Tibial nerve (tissue), 4 donors: ENCODE measurements at regions not wholly inside any gene's neighbourhood (a gene's known extent, or its start where the extent isn't known, plus 50 kb on each side); places are given as distances from the start of the nearest gene placed in this dataset.

Source experiments
- DNase-seq, 2 donors: peaks; one replicate each; pipeline ENCODE4 v3.0.0-alpha.2; 2019; ENCODE audit warnings: low spot score in 2 of 2
- H3K27ac ChIP-seq, 4 donors: fragments of 200-600 bp; sonication (generic) in 3 of 4; one replicate each; pipeline ENCODE4 v1.5.1; 2017 to 2019; ENCODE audit warnings: mild to moderate bottlenecking in 1 of 4
- H3K27me3 ChIP-seq, 2 donors: fragments of 200-600 bp; sonication (generic) in 1 of 2; one replicate each; pipeline versions ENCODE4 v1.5.1 to v1.6.0; 2017 to 2019
- H3K36me3 ChIP-seq, 3 donors: fragments of 200-600 bp; sonication (generic); one replicate each; pipeline ENCODE4 v1.5.1; 2018 to 2019
- H3K4me1 ChIP-seq, 4 donors: fragments of 200-600 bp; sonication (generic) in 3 of 4; one replicate each; pipeline ENCODE4 v1.5.1; 2017 to 2019
- H3K4me3 ChIP-seq, 4 donors: fragments of 200-600 bp; sonication (generic) in 3 of 4; one replicate each; pipeline ENCODE4 v1.5.1; 2017 to 2019; ENCODE audit warnings: mild to moderate bottlenecking in 1 of 4, moderate library complexity in 1 of 4
- H3K9me3 ChIP-seq, 4 donors: fragments of 200-600 bp; sonication (generic) in 3 of 4; one replicate each; pipeline ENCODE4 v1.5.1; 2017 to 2019
- EP300 ChIP-seq, 2 donors: sonication (generic); formaldehyde crosslinking; IDR thresholded peaks; one replicate each; pipeline ENCODE4 v1.6.1; 2017; ENCODE audit warnings: antibody characterized with exemption in 2 of 2, mild to moderate bottlenecking in 1 of 2
- POLR2A ChIP-seq, 2 donors: fragments of 450-650 bp; IDR thresholded peaks; one replicate each; pipeline ENCODE4 v1.6.1; 2017; ENCODE audit warnings: antibody characterized with exemption in 2 of 2, mild to moderate bottlenecking in 2 of 2, moderate library complexity in 2 of 2
- WGBS, 2 donors: methylation state at CpG; one replicate each; pipeline ENCODE4 v1.1.5; 2018; 5-methylcytosine and 5-hydroxymethylcytosine counted together
- TF ChIP-seq, protein P1 (sequence below), 5 experiments: fragments of 200-600 bp in 3 of 5; fragments of 450-650 bp in 2 of 5; sonication (generic) in 3 of 5; IDR thresholded peaks; one replicate each; pipeline ENCODE4 v1.5.1; 2016 to 2019; ENCODE audit warnings: antibody characterized with exemption in 5 of 5, mild to moderate bottlenecking in 3 of 5, moderate library complexity in 2 of 5

GRCh38 chr6:51511081-51511480 lies 576.3 kb downstream of the PKHD1 start:
- no peaks in the 10 kb centered on the region for H3K36me3 ChIP-seq
- TF ChIP-seq, protein P1, sequence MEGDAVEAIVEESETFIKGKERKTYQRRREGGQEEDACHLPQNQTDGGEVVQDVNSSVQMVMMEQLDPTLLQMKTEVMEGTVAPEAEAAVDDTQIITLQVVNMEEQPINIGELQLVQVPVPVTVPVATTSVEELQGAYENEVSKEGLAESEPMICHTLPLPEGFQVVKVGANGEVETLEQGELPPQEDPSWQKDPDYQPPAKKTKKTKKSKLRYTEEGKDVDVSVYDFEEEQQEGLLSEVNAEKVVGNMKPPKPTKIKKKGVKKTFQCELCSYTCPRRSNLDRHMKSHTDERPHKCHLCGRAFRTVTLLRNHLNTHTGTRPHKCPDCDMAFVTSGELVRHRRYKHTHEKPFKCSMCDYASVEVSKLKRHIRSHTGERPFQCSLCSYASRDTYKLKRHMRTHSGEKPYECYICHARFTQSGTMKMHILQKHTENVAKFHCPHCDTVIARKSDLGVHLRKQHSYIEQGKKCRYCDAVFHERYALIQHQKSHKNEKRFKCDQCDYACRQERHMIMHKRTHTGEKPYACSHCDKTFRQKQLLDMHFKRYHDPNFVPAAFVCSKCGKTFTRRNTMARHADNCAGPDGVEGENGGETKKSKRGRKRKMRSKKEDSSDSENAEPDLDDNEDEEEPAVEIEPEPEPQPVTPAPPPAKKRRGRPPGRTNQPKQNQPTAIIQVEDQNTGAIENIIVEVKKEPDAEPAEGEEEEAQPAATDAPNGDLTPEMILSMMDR (IDR thresholded peaks at IDR 0.05), result no peak
- TF ChIP-seq POLR2A (IDR thresholded peaks at IDR 0.05) (no peak), EP300 (IDR thresholded peaks at IDR 0.05) (no peak)
- no peak for DNase-seq
- no peaks in the 10 kb centered on the region for H3K27me3 ChIP-seq
- H3K27ac ChIP-seq, result no peak overlapping the region
- no peak overlapping the region for H3K4me3 ChIP-seq
- H3K9me3 ChIP-seq, result no peaks in the 10 kb centered on the region
- H3K4me1 ChIP-seq, result no peaks in the 10 kb centered on the region

DNA sequence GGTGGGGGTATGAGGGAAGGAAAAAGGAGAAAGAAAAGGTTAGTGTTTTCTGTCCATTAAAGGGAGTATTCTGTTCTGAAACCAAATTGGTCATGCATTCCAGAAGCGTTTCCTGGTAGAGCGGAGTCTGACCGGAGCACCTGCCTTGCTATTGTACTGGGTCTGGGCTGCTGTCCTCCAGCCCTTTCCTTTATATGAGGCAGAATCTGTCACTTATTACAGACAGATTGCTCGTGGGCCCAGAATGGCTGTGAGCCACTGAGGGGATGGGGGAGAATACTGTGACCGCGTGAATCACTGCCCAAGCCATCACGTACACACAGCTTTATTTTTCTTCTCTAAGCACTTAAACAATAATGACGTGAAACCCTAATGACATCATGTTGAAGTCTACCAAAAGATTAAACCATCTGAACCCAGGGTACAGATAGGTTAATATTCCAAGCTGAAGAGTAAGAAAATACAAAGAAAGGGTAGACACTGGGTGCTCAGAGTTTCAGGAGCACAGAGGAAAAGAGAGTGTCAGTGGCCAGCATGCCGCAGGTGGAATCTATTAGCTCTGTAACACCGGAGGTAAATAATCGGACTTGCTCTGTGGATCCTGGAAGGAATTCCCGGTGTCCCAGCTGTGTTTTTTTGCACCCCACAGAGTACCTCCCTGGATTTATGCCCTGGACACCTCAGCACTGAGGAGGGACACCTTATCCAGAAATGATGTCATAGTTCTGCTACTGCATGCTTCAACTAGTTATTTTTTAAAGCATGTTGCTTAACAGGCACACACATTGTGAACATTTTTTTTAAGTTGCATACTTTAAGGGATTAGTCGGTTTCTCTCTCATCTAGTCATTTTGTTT lies 573.3 kb downstream of the PKHD1 start:
- 27 to 36% methylated on average over 13 of the region's 13 CpGs for WGBS, 2 donors
- no peak overlapping the region for H3K4me3 ChIP-seq
- no peaks in the 10 kb centered on the region for H3K36me3 ChIP-seq
- H3K9me3 ChIP-seq, result peaks cover 0 to 9% (median 0%) of the 10 kb centered on the region in 4 donors
- H3K4me1 ChIP-seq, result no peaks in the 10 kb centered on the region
- no peak for DNase-seq
- H3K27ac ChIP-seq, result no peak overlapping the region
- no peak for TF ChIP-seq POLR2A (IDR thresholded peaks at IDR 0.05)
- no peak for TF ChIP-seq EP300 (IDR thresholded peaks at IDR 0.05)
- TF ChIP-seq, protein P1 (IDR thresholded peaks at IDR 0.05), result no peak
- H3K27me3 ChIP-seq, result no peaks in the 10 kb centered on the region

DNA sequence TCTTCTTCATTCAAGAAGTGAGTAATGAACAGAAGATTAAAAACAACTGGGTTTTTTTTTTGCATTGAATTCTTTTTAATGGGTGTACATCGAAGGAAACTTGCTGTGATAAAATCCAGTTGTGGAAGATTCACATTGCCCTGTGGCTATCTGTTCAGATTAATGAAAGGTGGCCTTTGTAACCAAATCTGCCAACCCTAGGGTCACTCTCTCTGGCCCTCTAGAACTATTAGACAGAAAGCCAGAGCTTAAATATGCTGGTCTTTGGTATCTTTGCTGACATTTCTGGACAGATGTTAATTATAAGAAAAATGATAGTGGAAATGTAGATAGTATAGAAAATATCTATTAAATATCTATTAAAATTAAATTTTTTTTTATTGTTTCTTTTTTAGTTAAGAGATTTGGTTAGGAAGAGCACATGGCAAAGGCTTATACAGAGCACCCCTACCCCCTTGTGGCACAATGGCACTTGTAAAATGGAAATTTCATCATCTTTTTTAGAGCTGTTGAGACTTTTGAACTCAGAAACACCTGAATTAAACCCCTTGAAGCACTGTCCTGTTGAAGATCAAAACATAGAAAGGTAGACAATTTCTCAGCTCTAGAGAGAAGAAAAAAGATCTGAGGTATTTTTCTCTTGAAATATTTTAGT lies 572.5 kb downstream of the PKHD1 start:
- Histone ChIP-seq H3K4me3 (no peak overlapping the region), H3K27me3 (no peaks in the 10 kb centered on the region), H3K9me3 (peaks cover 0 to 9% (median 0%) of the 10 kb centered on the region in 4 donors), H3K36me3 (no peaks in the 10 kb centered on the region), H3K27ac (no peak overlapping the region), H3K4me1 (no peaks in the 10 kb centered on the region)
- TF ChIP-seq EP300 (IDR thresholded peaks at IDR 0.05), result no peak
- TF ChIP-seq, protein P1 (IDR thresholded peaks at IDR 0.05), result no peak
- no peak for DNase-seq
- 52 to 57% methylated on average over 1 of the region's 1 CpG for WGBS, 2 donors

DNA sequence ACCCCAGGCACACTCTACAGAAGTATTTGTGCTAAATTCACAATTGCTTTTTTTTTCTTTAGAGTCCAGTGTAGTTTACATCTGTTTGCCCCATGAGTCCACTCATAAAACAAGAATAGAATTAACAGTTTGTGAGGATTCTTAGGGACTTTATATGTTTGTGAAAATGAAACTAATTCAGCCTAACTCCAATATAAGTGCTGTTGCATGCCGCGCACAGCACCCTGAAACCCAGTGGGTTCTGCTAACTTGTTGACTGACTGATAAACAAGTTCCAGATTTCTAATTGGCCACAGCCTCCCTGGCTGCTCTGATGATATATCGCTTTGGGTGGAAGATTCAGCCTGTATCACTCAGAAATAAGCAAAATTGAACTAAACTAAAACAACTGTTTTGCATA lies 561.4 kb downstream of the PKHD1 start:
- Histone ChIP-seq H3K4me1 (no peaks in the 10 kb centered on the region), H3K9me3 (no peaks in the 10 kb centered on the region), H3K27ac (no peak overlapping the region), H3K36me3 (no peaks in the 10 kb centered on the region), H3K27me3 (no peaks in the 10 kb centered on the region), H3K4me3 (no peak overlapping the region)
- TF ChIP-seq EP300 (IDR thresholded peaks at IDR 0.05) (no peak), POLR2A (IDR thresholded peaks at IDR 0.05) (no peak)
- 89 to 96% methylated on average over 3 of the region's 3 CpGs for WGBS, 2 donors
- no peak for DNase-seq

GRCh38 chr6:51526922-51527321 lies 560.5 kb downstream of the PKHD1 start:
- TF ChIP-seq, protein P1 (IDR thresholded peaks at IDR 0.05), result no peak
- TF ChIP-seq POLR2A (IDR thresholded peaks at IDR 0.05) (no peak), EP300 (IDR thresholded peaks at IDR 0.05) (no peak)
- Histone ChIP-seq H3K27ac (no peak overlapping the region), H3K36me3 (no peaks in the 10 kb centered on the region), H3K4me3 (no peak overlapping the region), H3K4me1 (no peaks in the 10 kb centered on the region), H3K27me3 (no peaks in the 10 kb centered on the region), H3K9me3 (no peaks in the 10 kb centered on the region)
- no peak for DNase-seq
- 88 to 94% methylated on average over 4 of the region's 5 CpGs for WGBS, 2 donors
